A204.1 (cell line): ENCODE measurements at regions not wholly inside any gene's neighbourhood (a gene's known extent, or its start where the extent isn't known, plus 50 kb on each side); places are given as distances from the start of the nearest gene placed in this dataset.

ENCODE experiments used
- FAIRE-seq: peaks from 2 replicates; lab custom pipeline; 2012; peaks lifted over from hg19 to GRCh38; lab: Jason Lieb, UNC

DNA sequence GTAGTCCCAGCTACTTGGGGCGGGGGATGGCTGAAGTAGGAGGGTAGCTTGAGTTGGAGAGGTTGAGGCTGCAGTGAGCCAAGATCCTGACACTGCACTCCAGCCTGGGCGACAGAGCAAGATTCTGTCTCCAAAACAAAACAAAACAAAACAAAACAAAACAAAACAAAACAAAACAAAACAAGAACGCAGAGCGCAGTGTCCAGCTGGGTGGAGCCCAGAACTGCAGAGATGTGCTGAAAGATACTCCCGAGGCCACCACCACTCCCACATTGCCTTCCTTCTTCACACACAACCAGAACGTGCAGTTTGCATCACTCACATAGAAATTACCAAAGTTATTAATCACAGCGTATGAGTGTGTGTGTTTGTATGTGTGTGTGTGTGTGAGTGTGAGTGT lies 222.9 kb upstream of the ASIC2 start:
- FAIRE-seq = no peak

- no peak for FAIRE-seq
Observed at GRCh38 chr17:33516645-33517044, 223.6 kb upstream of the ASIC2 start.

DNA sequence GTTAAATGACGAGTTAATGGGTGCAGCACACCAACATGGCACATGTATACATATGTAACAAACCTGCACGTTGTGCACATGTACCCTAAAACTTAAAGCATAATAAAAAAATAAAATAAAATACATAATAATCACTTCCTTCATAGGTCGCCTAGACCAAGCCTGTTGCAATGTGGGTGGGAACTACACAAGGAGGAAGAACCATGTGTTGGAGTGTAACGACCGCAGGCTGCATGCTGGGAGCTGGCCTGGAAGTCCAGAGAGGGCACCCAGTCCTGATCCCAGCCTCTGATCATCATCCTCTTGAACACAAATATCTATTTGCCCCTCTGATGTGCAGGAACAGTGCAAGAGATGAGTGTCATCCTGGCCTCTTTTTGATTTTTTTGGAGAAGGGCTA lies 224.7 kb upstream of the ASIC2 start:
- FAIRE-seq = no peak

- no peak for FAIRE-seq
Observed at GRCh38 chr17:33519692-33520091, 226.6 kb upstream of the ASIC2 start.

- no peak for FAIRE-seq
Observed at GRCh38 chr17:33520426-33521330, 227.6 kb upstream of the ASIC2 start.

GRCh38 chr17:33521784-33522183 lies 228.7 kb upstream of the ASIC2 start:
- no peak for FAIRE-seq

- no peak for FAIRE-seq
Observed at GRCh38 chr17:33522623-33523022, 229.5 kb upstream of the ASIC2 start.

DNA sequence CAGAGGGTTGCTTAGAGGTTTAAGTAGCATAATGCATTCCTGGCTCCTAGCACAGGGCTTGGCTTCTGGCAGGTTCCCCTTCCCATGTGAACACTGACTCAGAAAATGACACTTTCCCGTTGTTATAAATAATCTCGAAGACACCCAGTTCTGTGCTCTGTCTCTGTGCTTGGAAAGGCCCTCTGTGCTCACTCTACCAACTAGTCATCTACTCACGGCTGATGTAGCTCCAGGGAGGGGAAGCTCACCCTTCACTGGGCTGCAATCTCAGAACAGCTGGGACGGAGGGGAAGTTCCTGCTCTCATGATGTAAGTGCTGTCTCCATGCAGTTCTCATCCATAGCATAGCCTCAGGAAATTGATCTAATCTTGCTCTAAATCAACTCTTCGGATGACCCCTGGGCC lies 230.5 kb upstream of the ASIC2 start:
- no peak for FAIRE-seq

DNA sequence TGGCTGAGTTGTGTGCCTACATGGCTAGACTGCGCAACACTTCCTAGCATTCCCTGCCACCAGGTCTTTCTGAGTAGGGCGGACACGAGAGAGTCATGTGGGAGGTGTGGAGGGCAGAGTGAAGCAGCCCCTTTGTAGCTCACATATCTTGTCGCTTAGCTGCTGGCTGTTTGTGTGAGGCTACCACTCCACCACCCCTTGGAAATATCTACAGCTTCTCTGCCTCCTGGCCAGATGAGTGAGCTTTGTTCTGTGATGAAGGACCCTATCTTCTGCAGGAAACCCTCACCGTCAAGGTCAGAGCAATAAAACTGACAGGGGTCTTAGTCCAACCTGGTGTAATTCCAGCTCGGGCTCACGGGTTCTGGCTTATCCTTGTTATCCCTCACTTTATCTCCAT lies 232.1 kb upstream of the ASIC2 start:
- FAIRE-seq = no peak

DNA sequence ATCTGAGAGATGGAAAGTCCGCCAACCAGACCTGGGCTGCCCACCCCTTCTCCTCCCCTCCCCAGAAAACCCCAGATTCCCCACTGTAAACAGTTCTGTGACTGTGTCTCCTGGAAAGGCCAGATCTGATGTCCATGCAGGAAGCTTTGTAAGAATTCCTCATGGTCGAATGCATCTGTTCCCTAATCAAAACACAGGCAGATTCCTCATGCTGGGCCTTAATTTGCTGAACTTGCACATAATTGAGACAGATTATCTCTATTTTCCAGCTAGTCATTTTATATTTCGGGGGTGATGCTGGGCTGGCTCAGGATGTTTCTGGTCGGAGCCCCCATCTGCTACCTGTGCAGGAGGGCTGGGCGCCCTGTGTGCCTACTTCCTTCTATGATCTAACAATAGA lies 233.6 kb upstream of the ASIC2 start:
- FAIRE-seq = no peak

DNA sequence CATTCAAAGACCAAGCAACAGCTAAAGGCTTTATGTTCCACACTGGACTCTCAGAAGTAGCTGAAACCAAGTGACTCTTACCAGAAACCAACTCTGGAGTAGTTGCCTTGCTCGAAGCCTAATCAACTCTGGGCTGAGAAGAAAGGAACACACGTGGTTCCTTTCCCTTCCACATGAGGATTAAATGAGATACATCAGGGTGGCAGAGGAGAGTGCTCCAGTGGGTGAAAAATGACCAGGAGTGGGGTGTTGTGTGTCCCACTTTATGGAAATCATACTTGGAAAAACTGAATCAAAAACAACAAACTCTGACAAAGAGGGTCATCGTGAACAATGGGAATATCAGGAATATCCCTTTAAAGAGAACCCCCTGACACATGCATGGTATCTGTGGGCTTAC lies 234.2 kb upstream of the ASIC2 start:
- FAIRE-seq = no peak

DNA sequence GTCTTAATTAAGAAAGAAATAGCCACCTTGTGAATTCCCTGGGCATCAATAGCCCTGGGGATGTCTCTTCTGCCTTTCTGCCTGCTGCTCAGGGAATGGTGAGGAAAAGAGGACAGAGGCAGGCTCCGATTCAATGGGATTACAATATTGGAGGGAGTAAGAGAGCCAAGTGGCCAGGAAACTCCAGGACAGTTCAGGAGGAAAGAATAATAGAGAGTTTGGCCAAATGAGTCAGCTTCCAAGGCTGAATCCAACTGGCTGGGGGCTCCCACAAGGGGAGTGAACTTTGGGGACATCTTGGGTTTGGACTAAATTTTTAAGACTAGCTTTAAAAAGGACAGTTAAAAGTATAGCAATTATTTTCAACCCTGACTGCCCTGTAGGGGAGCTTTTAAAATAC lies 235.8 kb upstream of the ASIC2 start:
- FAIRE-seq = no peak

GRCh38 chr17:33529816-33530215 lies 236.7 kb upstream of the ASIC2 start:
- FAIRE-seq = no peak

- no peak for FAIRE-seq
Observed at GRCh38 chr17:33531311-33531710, 238.2 kb upstream of the ASIC2 start.

- FAIRE-seq = no peak
Observed at GRCh38 chr17:33534087-33534486, 241.0 kb upstream of the ASIC2 start.

GRCh38 chr17:33545124-33545523 lies 252.0 kb upstream of the ASIC2 start:
- no peak for FAIRE-seq

DNA sequence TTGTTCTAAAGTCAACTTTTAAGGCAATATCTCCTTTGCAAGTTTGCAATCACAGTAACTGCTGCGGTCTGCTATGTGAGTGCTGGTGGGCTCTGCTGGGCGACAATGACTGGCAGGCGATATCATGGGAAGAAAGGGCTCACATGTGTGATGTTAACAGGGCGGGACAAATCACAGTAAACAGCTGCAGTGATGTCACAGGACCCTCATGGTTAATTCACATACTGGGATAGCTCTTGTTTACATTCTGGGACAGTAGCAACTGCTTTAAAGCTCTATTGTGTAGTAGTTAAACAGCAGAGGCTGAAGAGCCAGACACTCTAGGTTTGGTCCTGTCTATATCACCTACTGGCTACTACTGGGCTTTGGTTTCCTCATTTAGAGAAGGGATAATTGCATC lies 257.2 kb upstream of the ASIC2 start:
- no peak for FAIRE-seq

DNA sequence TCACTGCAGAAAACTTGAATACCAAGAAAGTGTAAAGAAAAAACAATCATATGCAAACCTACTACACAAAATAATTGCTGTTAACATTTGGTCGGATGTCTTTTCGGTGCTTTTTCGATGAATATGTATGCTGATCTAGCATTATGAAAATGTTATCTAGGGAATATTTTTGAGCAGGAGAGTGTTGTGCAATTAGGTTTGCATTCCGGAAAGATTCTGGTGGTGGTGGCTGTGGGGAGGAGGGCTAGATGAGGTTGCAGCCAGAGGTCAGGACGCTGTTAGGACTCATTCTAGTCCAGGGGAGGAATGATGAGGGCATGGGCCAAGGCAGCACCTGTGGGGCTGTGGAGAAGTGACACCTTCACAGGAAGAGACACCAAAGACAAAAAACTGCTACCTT lies 258.0 kb upstream of the ASIC2 start:
- FAIRE-seq = no peak

DNA sequence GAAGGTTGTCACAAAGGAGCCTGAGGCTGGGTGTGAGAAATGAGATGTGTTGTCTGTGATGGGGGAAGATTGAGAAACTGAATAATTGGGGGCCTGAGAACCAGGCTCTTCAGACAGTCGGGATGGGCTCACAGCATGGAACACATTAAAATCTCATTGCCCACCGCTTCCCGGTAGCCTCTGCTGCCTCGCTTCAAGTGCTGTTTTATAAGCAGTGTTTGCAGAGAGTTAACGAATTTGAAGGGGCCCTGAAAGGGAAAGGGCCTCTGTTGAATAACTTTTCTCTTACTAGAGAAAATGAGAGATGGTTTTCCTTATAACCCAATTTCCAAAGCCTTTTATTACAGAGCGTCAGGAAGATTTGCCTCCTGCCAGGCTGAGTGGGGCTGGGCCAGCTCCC lies 258.8 kb upstream of the ASIC2 start:
- no peak for FAIRE-seq

DNA sequence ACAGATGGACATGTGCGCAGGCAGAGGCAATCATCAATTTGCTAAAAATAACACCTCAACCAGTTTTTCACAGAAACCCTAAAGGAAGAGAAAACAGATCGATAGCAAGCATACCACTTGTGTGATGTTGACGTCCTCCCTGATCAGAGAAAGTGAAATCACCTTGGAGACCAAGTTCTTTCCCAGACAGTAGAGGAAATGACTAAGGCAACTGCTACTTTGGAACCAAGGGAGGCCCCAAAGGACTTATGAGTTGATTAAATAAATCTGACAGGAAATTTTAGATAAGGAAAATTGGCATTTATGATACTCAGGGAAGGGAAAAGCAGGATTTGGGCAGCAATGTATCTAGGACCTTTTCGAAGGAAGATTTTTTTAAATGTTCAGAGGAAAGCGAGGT lies 267.1 kb upstream of the ASIC2 start:
- no peak for FAIRE-seq

- no peak for FAIRE-seq
Observed at GRCh38 chr17:33560871-33561270, 267.8 kb upstream of the ASIC2 start.

- no peak for FAIRE-seq
Observed at GRCh38 chr17:33561569-33562334, 268.7 kb upstream of the ASIC2 start.

DNA sequence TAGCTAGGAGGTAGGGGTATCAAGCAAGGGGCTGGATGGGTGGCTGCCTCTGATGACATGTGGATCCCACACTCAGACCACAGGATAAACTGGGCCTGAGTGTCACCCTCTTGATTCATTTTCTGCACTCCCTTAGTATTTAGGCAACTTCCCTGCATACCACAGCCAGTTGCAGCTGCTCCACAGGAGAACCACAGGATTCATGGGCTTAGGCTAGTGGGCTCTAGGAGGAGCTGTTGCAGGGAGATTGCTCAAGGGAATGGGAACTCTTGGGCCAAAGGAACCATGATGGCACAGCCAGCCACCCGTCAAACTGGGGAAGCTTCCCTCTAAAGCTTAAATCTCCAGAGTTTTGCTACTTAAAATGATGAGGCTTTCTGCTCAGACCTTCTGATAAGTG lies 269.7 kb upstream of the ASIC2 start:
- FAIRE-seq = no peak

DNA sequence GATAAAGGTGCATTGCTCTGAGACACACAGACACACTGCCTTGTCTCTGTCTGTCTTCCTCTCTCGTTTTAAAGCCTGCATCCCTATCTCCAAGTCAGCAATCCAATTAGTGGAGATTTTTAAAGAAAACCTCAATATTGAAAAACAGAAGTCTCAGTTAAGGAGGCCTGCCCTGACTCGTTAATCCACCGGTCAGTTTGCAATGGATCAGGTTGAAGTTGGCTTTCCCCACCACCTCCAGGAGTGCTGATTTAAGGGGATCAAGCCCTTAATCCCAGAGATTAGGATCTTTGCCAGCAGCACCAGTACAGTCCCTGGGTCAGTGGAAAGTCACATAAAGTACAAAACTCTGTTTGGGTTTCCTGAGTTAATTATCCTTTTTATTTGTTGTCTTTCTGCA lies 271.1 kb upstream of the ASIC2 start:
- FAIRE-seq = no peak
